ENCODE measurements at regions not wholly inside any gene's neighbourhood (a gene's known extent, or its start where the extent isn't known, plus 50 kb on each side); places are given as distances from the start of the nearest gene placed in this dataset.

DNA sequence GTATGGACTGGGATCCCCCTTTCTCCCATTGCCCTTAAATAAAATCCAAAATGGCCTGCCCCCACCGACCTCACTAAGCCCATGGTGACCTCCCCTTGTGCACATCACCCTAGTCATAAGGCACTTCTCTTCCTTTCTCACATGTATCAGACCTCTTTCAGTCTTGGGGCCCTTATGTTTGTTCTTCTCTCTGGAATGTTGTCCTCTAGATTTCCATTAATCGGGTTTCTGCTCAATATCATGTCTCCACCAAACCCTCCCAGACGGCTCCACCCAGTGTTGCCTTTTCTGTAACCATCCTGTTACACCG lies 196.3 kb downstream of the ERCC6L2 start:
- TF ChIP-seq EP300 (IDR thresholded peaks at IDR 0.05) (no peak), POLR2A (IDR thresholded peaks at IDR 0.05) (no peak)

All from stomach (tissue), 4 donors.